ENCODE measurements at regions not wholly inside any gene's neighbourhood (a gene's known extent, or its start where the extent isn't known, plus 50 kb on each side); places are given as distances from the start of the nearest gene placed in this dataset.
"Not testable (repeated sequence)": the region's sequence is repeated elsewhere in the genome, so short reads cannot be mapped to it uniquely, and the experiment has no call there.

DNA sequence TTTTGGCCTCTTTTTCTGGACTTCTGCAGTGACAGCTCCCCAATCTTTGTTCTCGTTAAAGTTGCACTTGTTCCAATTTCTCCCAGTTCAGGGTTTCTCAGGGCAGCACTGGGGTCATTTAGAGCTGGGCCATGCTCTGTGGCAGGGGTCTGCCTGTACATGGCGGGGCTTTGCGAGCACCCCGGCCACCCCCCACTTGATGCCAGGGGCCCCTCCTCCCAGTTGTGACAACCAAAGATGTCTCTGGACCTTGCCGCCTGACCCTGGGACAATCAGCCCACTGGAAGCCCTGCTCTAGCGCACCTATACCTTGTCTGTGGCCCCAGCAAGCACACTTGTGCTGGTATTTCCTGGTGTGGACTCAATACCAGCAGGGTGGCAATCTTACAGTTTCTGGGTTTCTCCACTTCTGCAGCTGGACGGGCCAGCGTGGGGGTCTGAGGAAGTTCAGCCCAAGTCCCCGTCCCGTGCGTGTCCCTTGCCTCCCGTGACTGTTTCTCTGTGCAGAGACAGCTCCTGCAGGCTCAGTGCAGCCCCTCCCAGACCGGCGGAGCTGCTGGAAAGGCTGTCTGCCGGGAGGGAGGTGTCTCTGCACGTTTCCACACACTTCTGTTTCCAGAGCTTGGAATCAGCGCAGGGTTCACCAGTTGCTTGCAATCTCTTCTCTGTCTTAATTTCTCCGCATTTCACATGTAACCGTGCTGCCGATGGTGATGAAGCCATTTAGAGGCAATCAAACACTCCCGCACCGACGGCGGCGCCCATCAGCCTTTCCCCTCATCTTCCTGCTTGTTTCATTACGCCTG is 1328.9 kb downstream of the BRD1 start:
- no peak for DNase-seq

DNA sequence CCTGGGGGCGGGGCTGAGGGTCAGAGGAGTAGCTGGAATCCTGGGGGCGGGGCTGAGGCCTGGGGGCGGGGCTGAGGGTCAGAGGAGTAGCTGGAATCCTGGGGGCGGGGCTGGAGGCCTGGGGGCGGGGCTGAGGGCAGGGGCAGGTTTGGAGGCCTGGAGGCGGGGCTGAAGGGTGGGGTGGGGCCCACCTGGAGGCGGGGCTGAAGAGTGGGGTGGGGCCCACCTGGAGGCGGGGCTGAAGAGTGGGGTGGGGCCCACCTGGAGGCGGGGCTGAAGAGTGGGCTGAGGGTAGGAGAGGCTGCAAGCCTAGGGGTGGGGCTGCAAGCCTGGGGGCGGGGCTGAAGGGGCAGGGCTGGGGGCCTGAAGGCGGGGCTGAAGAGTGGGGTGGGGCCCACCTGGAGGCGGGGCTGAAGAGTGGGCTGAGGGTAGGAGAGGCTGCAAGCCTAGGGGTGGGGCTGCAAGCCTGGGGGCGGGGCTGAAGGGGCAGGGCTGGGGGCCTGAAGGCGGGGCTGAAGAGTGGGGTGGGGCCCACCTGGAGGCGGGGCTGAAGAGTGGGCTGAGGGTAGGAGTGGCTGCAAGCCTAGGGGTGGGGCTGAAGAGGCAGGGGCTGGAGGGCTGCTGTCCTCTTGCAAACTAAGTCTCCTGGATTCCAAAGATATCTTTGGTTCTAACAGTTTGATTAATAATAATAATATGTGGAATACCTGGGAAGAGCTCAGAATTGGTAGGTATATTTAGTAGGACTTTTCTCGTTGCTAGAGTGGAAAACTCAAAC is 1329.7 kb downstream of the BRD1 start:
- not testable (repeated sequence) for DNase-seq

DNA sequence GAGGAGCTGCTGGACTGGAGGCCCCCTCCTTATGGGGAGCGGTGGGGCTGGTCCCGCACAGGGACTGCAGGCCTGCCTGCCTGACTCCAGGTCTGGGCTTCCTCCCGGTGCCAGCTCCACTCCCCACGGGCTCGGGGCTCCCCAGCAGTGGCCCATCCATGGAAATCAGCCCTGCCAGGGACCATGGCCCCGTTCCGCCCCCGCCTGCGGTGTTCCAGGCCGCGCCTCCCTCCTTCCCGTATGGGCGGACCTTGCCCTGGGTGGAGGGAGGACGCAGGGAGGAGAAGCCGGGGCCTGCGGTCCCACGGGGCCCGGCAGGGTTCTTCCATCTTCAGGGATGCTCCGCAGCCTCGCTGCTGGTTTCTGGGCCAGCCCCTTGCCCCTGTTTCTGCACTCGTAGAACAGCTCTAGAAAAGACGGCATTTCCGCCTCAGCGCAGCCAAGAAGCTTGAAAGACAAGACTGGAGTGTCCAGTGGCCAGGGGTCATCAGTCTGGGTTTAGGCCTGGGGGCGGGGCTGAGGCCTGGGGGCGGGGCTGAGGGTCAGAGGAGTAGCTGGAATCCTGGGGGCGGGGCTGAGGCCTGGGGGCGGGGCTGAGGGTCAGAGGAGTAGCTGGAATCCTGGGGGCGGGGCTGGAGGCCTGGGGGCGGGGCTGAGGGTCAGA is 1330.6 kb downstream of the BRD1 start:
- DNase-seq = no peak

DNA sequence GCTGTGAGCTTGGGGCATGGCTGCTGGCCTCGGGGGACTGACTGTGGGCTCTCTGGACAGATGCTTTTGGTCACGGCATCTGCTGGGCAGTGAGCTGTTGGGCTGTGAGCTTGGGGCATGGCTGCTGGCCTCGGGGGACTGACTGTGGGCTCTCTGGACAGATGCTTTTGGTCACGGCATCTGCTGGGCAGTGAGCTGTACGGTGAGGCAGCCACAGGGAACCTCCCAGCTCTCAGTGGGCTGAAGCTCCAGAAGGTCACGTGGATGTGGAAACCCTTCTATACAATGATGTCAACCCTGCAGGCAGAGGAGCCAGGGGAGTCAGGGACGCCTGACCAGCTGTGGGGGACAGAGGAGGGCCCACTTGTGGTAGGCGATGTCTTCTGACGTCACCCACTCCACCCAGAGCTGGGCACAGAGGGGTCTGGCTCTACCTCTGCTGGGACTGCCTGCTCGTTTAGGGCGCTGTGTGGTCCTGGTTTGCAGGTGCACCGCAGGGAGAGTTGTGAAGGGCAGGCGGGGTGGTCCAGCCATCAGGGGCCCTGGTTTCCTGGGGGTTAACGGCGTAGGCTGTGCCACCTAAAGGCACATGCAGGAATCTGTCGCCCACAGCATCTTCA is 1331.3 kb downstream of the BRD1 start:
- DNase-seq = no peak

DNA sequence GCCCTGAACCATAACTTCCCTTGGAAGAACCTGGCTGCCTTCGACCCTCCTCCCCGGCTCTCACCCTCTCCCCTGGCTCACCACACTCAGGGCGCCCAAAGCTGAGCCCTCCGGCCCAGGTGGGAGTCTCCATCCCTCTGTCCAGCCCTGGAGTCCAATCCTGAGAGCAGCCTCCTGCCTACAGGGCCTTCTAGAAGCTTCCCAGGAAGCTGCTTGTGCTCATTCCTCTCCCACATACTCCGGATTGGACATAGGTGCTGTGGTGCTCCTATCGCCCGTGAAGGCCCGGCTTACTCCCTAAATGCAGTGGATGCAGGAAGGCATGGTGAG is 1332.0 kb downstream of the BRD1 start:
- DNase-seq = no peak

DNA sequence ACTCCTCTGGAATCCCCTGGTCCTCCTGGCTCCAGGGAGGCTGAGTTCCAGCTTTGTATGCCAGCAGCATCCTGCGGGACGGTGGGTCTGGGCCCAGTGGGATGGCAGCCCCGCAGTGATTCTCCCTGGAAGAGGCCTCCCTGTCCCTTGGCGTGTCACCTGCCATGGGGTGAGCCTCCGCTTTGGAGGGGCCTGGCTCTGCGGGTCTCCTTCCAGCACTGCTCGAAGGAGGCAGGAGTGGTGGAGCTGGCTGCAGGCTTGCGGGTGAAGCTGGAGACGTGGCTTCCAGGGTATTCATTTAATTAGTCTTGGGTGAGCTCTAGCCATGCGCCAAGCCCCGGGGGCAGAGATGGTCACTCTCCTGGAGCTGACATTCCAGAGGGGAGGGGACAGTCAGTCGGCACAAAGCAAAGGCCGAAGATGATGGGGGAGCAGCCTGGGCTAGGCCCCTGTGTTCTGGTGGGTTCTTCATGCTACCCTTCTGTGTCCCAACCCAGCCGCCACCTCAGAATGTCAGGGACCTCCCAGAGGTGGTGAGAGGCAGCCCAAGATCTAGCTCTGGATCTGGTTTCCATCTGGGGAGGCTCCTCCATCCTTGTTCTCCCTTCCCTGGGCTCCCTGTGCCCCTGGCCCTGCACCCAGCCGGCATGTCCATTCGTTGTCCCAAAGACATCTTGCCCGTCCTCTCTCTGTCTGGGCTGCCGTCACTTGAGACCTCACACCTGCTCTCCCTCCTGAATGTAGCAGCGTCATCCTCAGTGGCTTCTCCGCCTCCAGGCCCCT is 1332.5 kb downstream of the BRD1 start:
- DNase-seq = no peak

DNA sequence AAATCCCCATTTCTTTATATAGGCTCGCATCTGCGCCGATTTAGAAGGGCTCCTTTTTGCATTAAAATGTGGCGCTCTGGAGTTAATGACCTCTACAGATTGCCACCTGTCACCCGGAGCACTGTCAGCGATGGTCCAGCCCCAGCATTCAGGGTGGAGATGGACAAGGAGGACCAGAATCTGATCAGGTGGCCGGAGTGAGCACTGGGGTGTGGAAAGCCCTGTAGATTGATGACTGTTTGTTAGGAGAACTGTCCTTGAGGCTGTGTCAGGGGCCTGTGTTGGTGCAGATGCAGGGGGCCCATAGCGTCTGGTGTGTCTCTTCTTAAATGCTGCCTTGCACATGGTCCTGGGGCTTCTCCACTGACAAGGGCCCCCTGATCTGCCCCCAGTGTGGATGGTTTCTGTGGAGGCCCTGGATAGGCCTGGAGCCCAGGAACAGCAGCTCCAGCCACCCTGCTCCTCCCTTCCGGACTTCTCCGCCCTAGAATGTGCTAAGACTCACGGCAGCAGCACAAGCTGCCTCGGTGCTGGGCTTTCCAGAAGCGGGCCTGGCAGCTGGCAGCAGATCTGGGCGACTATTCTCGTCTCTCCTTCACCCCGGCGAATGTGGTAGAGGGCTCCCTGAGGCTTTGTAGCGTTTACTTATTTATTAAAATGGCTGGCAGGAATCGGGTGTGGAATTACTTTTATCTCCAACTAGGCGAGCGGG is 1333.3 kb downstream of the BRD1 start:
- no peak for DNase-seq

DNA sequence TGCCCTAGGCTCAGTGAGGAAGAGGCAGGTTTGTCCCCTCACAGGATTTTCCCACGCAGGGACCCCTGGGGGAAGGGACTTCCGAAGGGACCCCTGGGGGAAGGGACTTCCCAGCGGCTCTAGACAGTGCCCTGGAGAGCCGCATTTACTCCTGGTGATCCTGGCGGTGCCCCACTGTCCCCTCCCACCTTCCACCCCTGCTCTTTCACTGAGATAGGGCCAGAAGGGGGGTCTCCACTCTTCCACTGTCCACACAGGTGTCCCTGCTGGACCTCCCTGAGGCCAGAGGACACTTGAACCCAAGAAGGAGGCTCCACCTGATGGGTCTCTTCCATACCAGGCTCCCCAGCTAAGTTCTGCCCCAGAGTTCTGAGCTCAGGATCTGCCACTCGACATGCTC is 1333.9 kb downstream of the BRD1 start:
- DNase-seq = no peak

DNA sequence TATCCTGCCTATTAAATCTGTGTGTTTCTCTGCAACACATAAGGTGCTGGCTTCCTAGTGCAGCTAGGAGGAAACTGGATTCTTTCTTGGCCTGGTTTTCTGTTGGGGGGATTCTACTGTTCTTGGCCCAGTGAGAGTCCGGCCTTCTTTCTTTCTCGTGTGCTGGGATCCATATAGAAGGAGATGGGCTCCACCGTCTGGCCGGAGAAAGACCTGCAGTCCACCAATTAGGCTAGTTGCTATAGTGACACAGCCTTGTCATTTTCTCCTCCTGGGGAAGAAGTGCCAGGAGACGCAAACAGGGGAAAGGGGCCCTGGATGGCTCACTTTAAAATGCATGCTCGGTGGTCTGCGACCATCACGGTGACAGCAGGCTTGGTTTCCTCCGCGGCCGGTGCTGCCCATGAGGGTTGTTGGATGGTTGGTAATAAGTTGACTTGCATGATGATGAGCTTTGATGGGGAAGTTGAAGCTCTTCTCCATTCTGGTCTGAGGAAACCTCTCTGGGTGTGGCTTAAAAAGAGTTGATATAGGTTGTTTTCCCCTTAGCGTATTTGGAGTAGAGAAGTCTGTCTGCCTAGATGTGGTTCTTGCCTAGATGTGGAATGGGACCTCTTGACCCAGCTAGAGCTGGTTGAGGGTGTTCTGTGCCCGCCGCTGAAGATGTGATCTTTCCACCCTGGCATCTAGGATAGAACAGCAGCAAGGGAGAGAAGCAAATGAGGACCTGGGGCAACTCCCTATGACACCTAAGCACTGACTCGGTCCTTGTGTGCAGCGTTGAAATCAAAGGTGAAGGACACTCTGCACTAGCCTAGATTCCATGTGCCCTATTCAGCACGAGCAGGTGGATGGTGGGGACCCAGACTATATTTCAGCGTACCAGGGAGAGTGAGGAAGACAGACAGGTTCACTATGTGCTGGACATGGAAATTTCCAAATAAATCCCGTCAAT is 1335.0 kb downstream of the BRD1 start:
- DNase-seq = peak; percentile 35

DNA sequence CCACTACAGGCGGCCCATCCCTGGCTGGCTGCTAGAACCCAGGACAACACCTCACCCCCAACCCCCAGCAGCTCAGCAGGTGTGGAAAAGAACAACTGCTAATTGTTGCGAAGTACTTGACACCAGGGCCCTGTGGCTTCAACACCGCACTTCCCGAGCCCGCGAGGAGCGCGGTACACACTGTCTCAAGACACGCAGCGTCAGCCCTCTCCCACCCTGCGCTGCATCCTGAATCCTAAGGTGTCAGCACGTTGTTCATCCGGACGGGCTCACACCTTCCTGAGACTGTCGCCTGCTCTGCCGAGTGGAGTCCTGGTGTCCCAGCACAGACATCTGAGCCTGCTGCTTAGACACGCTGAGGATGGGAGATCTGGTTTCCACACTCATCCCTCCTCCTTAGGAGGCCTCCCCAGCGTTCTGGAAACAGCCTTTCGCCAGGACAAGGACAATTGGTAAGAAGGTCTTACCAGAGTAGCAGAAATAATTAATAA is 1336.2 kb downstream of the BRD1 start:
- DNase-seq = no peak

DNA sequence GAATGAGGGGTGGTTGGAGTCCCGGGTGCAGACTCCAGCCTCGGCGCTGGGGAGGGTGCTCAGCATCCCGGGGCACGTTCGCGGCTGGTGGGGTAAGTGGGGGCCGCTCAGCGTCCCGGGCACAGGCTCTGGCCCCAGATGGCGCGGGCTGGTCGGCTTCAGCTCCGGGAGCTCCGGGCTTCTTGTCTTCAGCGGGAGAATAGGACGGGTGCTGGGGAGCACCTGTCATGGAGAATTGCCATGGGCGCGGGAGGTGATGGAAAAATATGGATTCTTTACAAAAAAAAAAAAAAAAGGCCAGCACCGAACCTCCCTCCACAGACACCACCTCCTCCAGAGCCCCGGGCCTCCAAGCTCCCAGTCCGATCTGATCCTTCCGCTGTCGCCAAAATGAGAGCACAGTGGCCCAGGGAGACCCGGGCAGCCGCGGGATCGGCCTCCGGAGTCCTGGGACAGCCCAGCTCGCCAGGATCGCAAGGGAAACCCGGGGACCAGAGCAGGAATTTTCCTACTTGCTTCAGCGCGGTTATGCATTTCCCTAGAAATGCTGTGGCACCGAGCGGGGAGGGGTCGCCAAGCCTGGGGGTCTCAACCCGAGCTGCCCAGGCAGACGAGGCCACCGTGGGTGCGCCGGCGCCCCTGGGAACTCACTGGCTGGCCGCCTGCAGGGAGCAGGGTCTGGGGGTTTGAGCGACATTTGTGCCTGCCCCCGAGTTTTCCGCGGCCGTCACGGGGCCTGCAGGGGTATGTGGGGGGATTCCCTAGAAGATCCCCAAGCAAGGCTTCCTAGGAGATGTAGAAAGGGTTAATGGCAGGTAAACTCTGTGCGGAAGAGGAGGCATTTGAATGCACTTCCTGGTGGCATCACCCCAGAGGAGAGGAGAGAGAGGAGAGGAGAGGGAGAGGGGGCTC is 1336.9 kb downstream of the BRD1 start:
- no peak for DNase-seq

DNA sequence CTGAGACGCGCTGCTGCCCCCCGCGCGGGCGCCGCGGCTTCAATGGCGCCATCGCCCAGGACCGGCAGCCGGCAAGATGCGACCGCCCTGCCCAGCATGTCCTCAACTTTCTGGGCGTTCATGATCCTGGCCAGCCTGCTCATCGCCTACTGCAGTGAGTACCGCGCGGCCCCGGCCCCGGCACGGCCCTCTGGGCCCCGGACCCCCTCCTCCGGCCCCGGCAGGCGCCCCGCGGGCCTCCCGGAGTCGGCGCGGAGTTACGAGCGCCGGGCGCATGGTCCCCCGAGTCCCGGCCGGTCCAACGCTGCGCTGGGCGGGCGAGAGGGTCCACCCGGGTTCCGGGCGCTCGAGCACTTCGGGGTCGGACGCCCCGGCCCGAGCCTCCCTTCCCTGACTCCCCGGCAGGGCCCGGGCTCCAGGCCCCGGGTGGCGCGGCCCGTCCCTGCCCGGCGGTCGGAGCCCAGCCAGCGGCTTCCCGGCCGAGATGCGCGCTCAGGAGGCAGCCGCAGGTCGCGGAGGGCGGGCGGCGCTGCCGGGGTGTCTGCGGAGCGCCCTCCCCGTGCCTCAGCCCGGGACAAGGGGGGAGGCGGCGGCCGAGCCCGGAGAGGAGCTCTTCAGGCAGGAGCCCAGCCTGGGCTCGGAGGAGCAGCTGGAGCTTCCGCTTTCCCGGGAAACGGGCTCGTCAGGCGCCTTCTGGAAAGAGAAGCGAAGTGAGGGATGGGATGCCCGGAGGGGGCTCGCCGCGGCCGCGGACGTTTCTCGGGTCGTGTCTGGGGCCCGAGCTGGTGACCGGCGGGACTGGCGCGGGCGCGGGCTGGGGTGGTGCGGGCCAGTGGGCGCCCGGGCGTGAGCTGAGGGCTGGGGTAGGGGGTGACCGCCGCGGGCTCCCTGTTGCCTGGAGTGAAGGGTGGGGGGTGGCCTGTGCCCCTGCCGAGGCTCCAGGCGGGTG is 1337.8 kb downstream of the BRD1 start:
- no peak for DNase-seq

DNA sequence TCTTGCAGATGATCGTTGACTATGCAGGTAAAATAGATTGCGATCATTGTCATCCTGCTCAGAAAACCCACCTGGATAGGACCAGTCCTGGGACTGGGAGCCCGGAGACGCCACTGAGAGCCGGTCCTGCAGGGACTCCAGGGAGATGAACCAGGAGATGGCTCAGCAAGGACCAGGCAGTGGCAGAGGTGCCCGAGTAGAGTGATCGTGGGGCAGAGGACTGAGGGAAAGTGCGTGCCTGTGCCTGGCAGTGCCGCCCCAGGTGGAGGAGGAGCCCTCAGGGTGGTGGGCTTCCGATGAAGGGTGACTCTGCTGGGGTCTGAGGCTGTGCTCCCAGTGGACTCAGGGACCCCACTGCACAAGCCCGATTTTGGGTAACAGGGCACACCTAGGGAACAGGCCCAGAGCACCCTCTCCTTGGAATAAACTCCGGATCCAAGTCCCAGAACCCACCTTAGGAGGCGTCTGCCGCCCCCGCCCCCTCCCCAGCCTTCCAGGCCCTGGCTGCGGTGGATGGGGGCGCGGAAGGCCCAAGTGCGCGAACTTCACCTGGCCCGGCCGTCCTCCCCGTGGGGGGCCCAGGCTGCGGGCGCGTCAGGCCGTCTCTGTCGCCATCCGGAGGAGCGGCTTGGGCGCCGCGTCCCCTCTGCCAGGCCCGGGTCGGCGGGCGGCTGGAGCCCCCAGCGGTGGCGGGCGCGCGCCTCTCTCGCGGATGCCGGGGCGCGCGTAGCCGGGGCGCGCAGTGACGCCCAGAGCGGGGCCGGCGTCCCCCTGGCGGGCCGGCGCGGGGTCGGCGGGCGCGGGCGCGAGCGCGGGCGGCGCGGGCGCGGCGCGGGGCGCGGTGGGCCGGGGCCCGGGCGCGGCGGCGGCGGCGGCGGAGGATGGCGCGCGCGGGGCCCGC is 1338.8 kb downstream of the BRD1 start:
- no peak for DNase-seq

DNA sequence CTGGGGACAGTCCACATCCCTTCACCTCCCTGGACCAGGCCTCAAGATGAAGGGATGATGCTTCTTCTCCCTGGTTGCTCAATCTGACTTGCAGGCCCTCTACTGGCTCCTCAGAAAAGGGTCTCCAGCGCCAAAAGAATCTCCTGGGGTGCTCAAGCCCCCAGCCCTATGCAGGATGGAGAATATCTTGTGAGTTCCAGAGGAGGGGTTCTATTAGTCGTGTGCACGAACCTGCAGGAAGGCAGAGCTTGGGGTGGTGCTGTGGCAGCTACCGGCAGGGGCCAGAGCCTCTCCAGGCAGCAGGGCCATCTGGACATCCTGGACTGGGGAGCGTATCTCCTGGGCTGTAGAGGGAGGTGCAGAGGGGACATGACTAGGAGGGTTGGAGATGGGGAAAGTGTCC is 1339.5 kb downstream of the BRD1 start:
- DNase-seq = no peak

DNA sequence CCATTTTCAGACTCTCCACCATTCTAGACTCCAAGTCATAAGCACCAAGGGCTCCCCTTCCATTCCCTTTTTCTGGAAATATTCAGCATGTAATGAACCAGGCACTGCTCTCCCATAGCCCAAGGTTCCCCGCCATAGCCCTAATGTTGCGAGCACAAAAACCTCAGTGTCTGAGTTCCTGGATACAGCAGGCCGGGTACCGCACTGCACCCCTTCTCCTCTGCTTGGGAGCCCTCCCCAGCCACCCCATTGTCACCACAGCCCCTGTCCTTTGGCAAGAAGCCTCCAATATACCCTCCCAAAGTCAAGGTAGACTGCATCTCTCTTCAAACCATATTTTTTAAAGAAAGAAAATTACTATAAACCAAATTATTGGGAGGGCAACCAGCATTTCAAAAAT is 1341.1 kb downstream of the BRD1 start:
- no peak for DNase-seq

DNA sequence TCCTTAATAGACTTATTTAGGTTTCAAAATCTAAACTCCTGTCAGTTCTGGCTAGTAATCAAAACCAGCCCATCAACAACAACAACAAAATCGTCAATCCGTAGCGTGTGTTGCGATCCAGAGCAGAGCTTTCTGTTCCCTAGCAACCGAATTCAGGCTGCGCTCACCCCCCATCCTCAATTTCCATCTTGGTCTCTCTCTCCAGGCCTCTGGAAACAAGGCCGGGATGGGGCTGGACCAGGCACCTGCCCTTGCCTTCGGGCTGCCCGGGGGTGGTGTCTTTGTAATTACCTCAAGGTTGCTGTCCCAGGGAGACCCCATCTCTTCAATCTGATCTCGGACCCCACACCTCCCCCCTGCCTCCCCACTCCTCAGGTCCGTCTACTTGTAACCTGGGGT is 1341.5 kb downstream of the BRD1 start:
- DNase-seq = no peak

Data from inflammatory macrophage treated with lipopolysaccharide for 4 hours (primary cell).